Amygdala (tissue), 56 donors: ENCODE measurements at regions not wholly inside any gene's neighbourhood (a gene's known extent, or its start where the extent isn't known, plus 50 kb on each side); places are given as distances from the start of the nearest gene placed in this dataset.

Source experiments
- DNase-seq, 56 donors: peaks; one replicate each; lab custom pipeline; 2025; lab: John Stamatoyannopoulos, UW

GRCh38 chr19:41495589-41495988 lies 52.6 kb downstream of the ERICH4 start:
- no peak for DNase-seq

GRCh38 chr19:41499899-41500298 lies 56.9 kb downstream of the ERICH4 start:
- no peak for DNase-seq

GRCh38 chr19:41500443-41500842 lies 57.5 kb downstream of the ERICH4 start:
- no peak for DNase-seq

GRCh38 chr19:41501854-41502253 lies 58.9 kb downstream of the ERICH4 start:
- no peak for DNase-seq

GRCh38 chr19:41505105-41505504 lies 62.1 kb downstream of the ERICH4 start:
- no peak for DNase-seq

GRCh38 chr19:41510484-41510883 lies 65.5 kb upstream of the CEACAM21 start:
- no peak for DNase-seq

- DNase-seq: no peak
These were observed 64.3 kb upstream of the CEACAM21 start for GRCh38 chr19:41511628-41512027.

- DNase-seq: no peak
These were observed 60.8 kb upstream of the CEACAM21 start for GRCh38 chr19:41515015-41515652.

- DNase-seq: peak in 1 of 56 donors; percentile 6
These were observed 59.4 kb upstream of the CEACAM21 start for GRCh38 chr19:41516292-41517171.

- DNase-seq: no peak
These were observed 57.8 kb upstream of the CEACAM21 start for GRCh38 chr19:41518141-41518540.

- DNase-seq: peak in 1 of 56 donors; percentile 11
These were observed 54.6 kb upstream of the CEACAM21 start for GRCh38 chr19:41521138-41521930.

- DNase-seq: no peak
These were observed 53.9 kb upstream of the CEACAM21 start for GRCh38 chr19:41521931-41522555.

GRCh38 chr19:41525989-41526388 lies 50.0 kb upstream of the CEACAM21 start:
- no peak for DNase-seq
